ENCODE measurements at regions not wholly inside any gene's neighbourhood (a gene's known extent, or its start where the extent isn't known, plus 50 kb on each side); places are given as distances from the start of the nearest gene placed in this dataset.

DNA sequence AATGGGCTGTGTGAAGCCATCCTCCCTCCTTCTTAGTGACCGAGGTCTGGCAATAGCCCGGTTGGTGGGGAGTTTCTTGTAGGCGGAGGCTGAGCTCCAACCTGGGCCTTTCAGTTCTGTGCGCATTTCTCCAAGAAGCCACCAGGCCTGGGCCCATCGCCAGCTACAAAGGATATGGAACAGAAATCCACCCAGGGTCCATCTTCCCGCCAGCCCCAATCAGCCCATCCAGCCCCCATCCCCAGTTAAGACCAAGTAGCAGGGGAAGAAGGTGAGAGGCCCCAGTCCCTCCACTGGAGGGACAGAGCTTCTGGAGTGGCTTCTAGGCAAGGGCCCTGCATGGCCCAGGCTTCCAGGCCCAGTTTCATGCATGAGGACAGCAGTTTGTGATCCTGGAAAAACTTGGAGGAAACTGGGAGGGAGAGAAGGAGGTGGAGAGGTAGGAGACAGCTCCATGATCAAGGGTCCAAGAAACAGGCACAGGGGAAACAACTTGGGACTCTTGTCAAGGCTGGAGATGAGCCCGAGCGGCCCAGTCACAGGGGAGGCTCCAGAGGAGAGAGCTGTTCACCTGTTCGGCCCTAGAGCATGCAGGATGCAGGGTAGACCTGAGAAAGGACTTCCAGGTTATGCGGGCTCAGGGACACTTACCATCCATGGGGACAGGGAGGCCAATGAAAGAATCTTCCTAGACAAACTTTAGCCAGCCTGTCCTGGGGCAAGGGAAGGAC, 261.2 kb downstream of the PTPRU start:
- Mint-ChIP-seq H3K27me3 (peaks cover 5% of the 10 kb centered on the region), H3K4me3 (no peak overlapping the region), H3K4me1 (ENCODE audit: low read depth) (no peaks in the 10 kb centered on the region), H3K9me3 (no peaks in the 10 kb centered on the region), H3K27ac (no peak overlapping the region), H3K36me3 (ENCODE audit: low read depth) (no peaks in the 10 kb centered on the region)
- intact Hi-C loops (cut with micrococcal nuclease), result no loop called here

DNA sequence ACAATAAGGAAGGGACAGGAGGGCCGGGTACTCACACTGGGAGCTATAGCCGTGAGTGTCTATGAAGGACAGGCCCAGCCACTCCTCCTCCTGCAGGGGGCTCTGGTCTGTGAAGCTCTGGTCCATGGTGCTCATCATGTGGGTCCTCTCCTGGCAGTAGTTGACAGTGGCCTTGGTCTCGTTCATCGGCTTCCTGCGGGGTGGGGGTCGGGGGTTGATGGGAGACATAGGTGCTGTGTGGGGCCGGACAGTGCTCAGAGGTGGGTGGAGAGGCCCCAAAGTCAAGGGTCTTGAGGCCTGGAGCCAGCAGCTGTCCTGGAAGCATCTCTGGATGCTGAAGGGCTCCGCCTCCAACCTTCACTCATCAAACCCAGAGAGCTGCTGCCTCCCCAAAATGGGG, 260.4 kb downstream of the PTPRU start:
- Mint-ChIP-seq H3K9me3 (no peaks in the 10 kb centered on the region), H3K36me3 (ENCODE audit: low read depth) (no peaks in the 10 kb centered on the region)

DNA sequence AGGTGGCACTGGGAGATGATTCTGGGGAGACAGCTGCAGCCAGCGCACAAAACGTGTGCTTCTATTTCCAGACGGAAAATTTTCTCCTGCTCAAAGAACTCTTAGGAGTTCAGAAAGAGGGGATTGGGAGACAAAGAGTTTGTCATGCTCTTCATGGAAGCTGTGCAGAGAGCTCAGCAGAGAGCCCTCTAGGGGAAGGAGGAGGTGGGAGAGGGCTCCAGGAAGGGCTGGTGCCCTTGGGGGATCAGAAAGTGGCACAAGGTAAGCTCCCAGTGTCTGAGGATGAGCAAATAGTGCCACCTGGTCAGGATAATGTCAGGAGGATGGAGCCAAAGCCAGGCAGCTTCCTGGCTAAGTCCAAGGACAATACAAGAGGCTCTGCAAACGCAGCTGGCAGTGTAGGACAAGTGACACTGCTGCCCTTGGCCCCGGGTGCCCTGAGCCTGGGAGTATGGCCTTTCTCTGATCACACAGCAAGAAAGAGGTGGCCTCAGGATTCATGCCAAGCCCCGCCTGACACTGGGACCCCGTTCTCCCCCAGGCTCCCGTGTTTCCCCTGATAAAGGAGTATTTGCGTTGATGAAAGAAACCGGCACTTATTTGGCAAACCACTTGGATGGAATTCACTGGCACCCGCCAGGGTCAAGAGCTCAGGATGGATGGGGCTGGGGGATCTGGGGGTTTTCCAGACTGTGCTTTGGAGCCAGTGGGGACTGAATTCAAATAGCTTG, 254.0 kb downstream of the PTPRU start:
- Mint-ChIP-seq H3K4me3 (no peak overlapping the region), H3K9me3 (no peaks in the 10 kb centered on the region), H3K27me3 (peaks cover 1% of the 10 kb centered on the region), H3K36me3 (ENCODE audit: low read depth) (no peaks in the 10 kb centered on the region), H3K27ac (no peak overlapping the region), H3K4me1 (ENCODE audit: low read depth) (no peaks in the 10 kb centered on the region)
- intact Hi-C loops (cut with micrococcal nuclease), result no loop called here

More for the DNA sequence above, 260.4 kb downstream of the PTPRU start:
- Mint-ChIP-seq H3K4me1 (ENCODE audit: low read depth) (no peaks in the 10 kb centered on the region), H3K27me3 (peaks cover 5% of the 10 kb centered on the region), H3K4me3 (no peak overlapping the region), H3K27ac (no peak overlapping the region)
- intact Hi-C loops (cut with micrococcal nuclease), result no loop called here

DNA sequence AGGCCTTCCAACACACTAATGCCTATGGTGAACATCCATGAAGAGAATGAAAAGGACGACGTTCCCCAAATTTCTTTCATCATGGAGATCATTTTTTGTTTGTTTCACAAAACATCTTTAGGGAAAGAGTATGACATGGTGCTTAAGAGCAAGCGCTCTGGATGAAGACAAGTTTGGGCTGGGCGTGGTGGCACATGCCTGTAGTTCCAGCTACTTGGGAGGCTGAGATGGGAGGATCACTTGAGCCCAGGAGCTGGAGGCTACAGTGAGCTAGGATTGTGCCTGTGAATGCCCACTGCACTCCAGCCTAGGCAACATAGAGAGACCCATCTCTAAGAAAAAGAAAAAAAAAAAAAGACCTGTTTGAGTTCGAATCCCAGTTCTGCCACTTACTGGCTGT, 253.1 kb downstream of the PTPRU start:
- Mint-ChIP-seq H3K9me3 (no peaks in the 10 kb centered on the region), H3K4me3 (no peak overlapping the region), H3K27me3 (peaks cover 1% of the 10 kb centered on the region), H3K36me3 (ENCODE audit: low read depth) (no peaks in the 10 kb centered on the region), H3K27ac (no peak overlapping the region), H3K4me1 (ENCODE audit: low read depth) (no peaks in the 10 kb centered on the region)
- intact Hi-C loops (cut with micrococcal nuclease), result no loop called here

DNA sequence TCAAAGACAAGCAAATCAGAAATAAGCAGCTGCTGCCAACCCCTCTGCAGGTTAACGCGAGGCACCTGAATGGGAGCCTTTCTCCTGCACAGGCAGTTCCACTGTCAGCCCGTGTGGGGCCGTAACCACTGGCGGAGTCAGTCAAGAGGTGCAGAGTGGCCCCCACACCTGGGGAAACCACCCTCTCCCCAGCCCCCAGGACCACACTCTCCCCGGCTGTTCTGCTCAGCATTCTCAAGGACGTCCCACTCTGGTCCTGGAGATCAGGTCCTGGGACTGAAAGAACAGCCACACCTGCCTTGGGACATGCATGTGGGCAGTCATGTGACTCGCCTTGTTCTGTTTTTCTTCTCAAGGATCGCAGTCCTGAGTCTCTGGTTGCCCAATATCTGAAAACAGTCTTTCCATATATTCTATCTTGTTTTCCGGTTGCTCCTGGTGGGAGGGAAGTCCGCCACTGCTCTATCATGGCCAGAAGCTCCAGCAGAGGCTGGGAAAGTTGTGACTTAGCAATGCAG, 252.5 kb downstream of the PTPRU start:
- intact Hi-C loops (cut with micrococcal nuclease), result no loop called here
- Mint-ChIP-seq H3K36me3 (ENCODE audit: low read depth) (no peaks in the 10 kb centered on the region), H3K4me1 (ENCODE audit: low read depth) (no peaks in the 10 kb centered on the region), H3K27ac (no peak overlapping the region), H3K9me3 (no peaks in the 10 kb centered on the region), H3K27me3 (peaks cover 1% of the 10 kb centered on the region), H3K4me3 (no peak overlapping the region)

DNA sequence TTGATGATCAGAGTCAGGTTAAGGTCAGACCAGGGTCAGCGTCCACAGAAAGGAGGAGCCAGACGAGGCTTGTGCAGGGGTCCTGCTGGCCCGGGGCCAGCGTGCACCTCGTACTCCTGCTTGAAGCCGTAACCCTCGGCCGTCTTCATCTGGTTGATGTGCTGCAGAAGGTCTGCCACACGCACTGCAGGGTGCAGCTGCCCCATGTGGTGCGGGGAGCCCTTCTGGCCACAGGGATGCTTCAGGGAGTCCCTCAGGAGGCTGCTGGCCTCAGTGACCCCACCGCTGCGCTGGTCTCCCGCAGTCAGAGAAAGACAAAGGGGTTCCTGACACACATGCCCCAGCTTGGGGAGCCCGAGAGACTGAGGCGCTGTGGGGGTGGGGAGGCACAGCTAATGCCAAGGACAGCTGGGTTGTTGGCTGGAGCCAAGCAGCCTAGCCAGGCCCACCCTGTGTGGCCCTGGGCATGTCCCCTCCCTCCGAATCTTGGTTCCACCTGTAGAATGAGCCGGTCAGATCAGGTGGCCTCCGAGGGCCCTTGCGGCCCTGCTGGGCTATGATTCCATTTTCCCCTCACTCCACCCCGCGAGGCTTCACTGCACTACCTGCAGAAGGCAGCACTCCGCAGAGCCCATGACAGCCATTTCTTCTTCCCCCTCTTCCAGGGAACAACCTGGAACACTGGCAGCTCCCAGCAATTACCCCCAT, 251.9 kb downstream of the PTPRU start:
- Mint-ChIP-seq H3K27me3 (peaks cover 1% of the 10 kb centered on the region), H3K27ac (no peak overlapping the region)

DNA sequence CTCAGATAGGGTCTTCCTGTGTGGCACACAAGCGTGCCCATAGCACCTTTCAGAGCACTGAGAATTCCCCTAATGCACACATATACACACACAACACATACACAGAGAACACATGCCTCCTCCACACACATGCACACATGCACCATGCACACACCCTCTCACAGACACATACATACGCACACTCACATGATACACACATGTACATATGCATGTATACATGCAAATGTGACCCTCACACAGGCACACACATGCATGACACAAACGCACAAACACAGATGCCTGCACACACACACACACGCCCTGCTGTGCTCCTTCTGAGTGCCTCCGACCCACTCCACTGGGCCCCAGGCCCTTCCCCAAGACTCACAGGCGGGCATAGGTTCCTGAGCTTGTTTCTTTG, 251.0 kb downstream of the PTPRU start:
- intact Hi-C loops (cut with micrococcal nuclease), result no loop called here
- Mint-ChIP-seq H3K9me3 (no peaks in the 10 kb centered on the region), H3K27me3 (peaks cover 1% of the 10 kb centered on the region), H3K4me3 (no peak overlapping the region), H3K4me1 (ENCODE audit: low read depth) (no peaks in the 10 kb centered on the region), H3K36me3 (ENCODE audit: low read depth) (no peaks in the 10 kb centered on the region), H3K27ac (no peak overlapping the region)

More for the DNA sequence above, 251.9 kb downstream of the PTPRU start:
- no peak overlapping the region for H3K4me3 Mint-ChIP-seq
- H3K36me3 Mint-ChIP-seq (ENCODE audit: low read depth), result no peaks in the 10 kb centered on the region
- intact Hi-C loops (cut with micrococcal nuclease), result no loop called here
- no peaks in the 10 kb centered on the region for H3K4me1 Mint-ChIP-seq (ENCODE audit: low read depth)
- H3K9me3 Mint-ChIP-seq, result no peaks in the 10 kb centered on the region

DNA sequence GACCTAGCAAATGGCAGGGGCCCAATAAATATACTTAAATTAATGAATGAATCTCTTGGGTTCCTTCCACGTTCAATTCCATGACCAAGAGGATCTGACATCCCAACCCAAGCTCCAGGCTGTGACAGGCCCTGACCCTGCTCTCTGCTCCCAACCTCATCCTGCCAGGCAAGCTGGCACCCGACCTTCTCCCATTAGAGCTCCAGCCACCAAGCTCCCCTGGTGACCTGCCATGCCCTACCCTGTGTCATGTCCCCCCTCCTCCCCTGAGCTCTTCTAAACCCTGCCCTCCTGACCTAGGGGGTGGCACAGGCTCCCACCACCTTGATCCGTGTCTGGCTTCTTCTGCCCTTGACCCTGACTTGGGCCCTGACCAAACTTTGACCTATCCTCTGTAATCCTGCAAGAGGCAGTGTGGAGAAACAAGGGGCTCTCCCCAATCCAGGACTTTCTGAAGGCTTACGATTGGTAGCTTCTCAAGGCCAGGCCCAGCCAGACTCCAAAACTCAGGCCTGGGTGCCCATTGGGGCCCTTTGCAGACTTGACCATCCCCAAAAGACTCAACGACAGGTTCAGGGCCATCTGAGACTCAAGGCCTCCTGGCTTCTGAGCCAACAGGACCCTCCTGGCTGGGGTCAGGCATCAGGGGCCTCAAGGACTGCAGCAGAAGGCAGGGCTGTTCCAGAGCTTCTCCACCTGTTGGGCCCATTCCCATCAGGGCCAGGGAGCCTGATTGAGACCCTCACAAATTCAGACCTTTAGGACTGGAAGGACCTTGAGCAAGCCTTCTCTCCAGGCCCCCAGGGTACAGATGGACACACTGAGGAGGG, 249.0 kb downstream of the PTPRU start:
- Mint-ChIP-seq H3K9me3 (no peaks in the 10 kb centered on the region), H3K4me1 (ENCODE audit: low read depth) (no peaks in the 10 kb centered on the region), H3K27ac (no peak overlapping the region), H3K36me3 (ENCODE audit: low read depth) (no peaks in the 10 kb centered on the region), H3K27me3 (peaks cover 1% of the 10 kb centered on the region), H3K4me3 (no peak overlapping the region)
- intact Hi-C loops (cut with micrococcal nuclease), result no loop called here

DNA sequence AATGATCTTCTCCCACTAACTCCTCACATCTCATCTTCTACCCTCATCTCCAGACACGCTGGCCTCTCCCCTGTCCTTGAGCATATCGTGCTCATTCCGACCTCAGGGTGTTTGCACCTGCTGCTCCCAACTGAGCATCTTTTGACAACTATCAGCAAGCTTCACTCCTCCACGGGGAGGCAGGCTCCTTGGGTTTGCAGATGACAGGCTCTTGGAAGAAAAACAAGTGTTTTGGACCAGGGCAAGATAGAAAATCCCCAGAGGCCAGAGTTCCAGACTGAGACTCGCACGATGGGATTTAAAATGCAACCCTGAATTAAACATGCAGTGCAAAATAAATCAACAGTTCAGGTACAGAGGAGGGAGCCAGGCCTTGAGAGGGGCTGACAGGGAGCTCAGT, 246.7 kb downstream of the PTPRU start:
- no peak overlapping the region for H3K27ac Mint-ChIP-seq
- H3K4me1 Mint-ChIP-seq (ENCODE audit: low read depth), result no peaks in the 10 kb centered on the region
- no peak overlapping the region for H3K4me3 Mint-ChIP-seq
- intact Hi-C loops (cut with micrococcal nuclease), result no loop called here
- peaks cover 18% of the 10 kb centered on the region for H3K27me3 Mint-ChIP-seq
- H3K36me3 Mint-ChIP-seq (ENCODE audit: low read depth), result no peaks in the 10 kb centered on the region
- H3K9me3 Mint-ChIP-seq, result no peaks in the 10 kb centered on the region

DNA sequence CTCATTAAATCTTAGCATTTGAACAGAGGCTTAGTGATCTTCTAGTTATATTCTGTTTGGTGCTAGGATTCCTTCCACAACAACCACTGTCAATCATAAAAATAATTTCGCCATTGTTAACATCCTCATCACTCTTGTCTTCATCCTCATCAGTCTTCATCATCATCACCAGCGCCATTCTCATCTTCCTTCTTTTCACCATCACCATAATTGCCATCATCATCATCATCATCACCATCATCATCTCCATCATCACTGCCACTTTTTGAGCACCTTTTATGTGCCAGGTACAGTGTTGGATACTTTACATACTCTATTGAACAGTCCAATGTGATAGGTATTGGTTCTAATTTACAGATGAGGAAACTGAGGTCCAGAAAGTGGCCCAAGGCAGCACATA, 245.7 kb downstream of the PTPRU start:
- Mint-ChIP-seq H3K4me3 (no peak overlapping the region), H3K27me3 (peaks cover 27% of the 10 kb centered on the region), H3K4me1 (ENCODE audit: low read depth) (no peaks in the 10 kb centered on the region), H3K9me3 (no peaks in the 10 kb centered on the region), H3K27ac (no peak overlapping the region), H3K36me3 (ENCODE audit: low read depth) (no peaks in the 10 kb centered on the region)
- intact Hi-C loops (cut with micrococcal nuclease), result no loop called here

DNA sequence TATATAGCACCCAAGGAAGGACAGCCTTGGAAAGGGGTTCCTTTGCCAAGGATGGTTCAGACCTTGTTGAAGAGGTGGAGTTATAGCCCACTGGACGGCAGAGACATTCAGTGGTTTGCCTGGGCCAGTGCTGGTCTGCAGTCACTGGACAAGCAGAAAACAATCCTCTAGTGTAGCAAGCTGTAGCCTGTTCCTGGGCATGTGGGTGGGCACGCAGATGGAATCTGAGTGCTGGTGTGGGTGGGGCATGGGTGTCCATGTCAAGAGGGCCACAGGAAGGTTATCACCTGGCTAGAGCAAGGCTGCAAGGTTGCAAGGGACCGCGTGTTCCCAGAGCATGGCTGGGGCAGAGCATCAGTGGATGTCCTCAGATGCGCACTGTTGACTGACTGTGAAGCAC, 244.7 kb downstream of the PTPRU start:
- intact Hi-C loops (cut with micrococcal nuclease), result no loop called here
- Mint-ChIP-seq H3K27me3 (peaks cover 27% of the 10 kb centered on the region), H3K27ac (no peak overlapping the region), H3K36me3 (ENCODE audit: low read depth) (no peaks in the 10 kb centered on the region), H3K9me3 (no peaks in the 10 kb centered on the region), H3K4me3 (no peak overlapping the region), H3K4me1 (ENCODE audit: low read depth) (no peaks in the 10 kb centered on the region)

DNA sequence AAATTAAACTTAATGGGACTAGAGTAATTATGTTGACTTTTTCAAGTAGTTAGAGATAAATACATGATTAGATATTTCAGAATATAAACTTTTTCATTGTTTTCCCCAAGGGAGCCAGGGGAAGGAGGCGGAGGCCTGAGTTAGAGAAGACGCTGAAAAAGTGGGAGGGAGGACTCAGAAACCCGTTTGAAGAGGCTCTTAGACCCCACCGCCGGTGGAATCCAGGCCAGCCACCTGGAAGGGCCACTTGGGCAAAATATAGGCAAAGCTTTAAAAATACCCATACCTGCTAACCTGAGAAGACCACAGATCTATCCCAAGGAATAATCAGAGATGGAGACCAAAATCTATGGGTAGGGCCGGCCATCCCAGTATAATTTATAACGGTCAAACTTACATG, 242.6 kb downstream of the PTPRU start:
- intact Hi-C loops (cut with micrococcal nuclease), result no loop called here
- Mint-ChIP-seq H3K36me3 (ENCODE audit: low read depth) (no peaks in the 10 kb centered on the region), H3K9me3 (no peaks in the 10 kb centered on the region), H3K4me3 (no peak overlapping the region), H3K4me1 (ENCODE audit: low read depth) (no peaks in the 10 kb centered on the region), H3K27me3 (peaks cover 32% of the 10 kb centered on the region), H3K27ac (no peak overlapping the region)

DNA sequence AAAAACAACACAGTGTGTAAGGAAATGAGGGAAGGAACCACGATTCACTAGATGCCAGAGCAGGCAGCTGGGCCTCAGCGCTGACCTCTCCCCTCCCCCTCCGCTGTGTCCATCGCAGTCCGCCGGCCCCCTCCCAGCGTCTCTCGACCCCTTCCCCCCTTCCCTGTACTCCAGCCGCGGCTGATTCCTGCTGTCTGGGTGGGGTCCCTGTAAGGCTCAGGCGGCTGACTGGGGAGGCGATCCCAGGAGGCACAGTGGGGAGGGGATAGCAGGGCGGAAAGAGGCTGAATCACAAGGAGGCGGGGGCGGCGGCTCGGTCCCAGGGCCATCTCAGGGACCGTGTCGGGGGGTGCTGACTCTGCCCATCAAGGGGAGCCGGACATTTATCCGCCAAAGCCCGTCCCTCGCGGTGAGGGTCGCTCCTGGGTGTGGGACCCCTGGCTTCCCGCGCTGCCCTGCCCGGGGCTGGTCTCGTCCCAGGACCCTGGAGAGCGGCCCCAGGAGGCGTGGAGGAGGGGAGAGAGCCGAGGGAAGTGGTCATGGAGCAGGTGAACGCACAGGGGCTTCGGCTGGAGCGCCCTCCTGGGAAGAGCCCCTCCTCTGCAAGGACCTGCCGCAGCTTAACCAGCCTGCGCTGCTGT, 241.9 kb downstream of the PTPRU start:
- peaks cover 32% of the 10 kb centered on the region for H3K27me3 Mint-ChIP-seq
- intact Hi-C loops (cut with micrococcal nuclease), result no loop called here
- no peak overlapping the region for H3K4me3 Mint-ChIP-seq
- no peaks in the 10 kb centered on the region for H3K4me1 Mint-ChIP-seq (ENCODE audit: low read depth)
- no peak overlapping the region for H3K27ac Mint-ChIP-seq
- H3K9me3 Mint-ChIP-seq, result no peaks in the 10 kb centered on the region
- no peaks in the 10 kb centered on the region for H3K36me3 Mint-ChIP-seq (ENCODE audit: low read depth)

All from dendritic cell treated with granulocyte-macrophage colony-stimulating factor and Interleukin-4, amounts not matched to agents 40 ng/mL and 50 ng/mL, for 4 days (primary cell).